Activated naive CD4-positive, alpha-beta T cell treated with anti-CD3 and anti-CD28 coated beads, Interleukin-2, amount 50 U/mL, for 16 hours (primary cell): ENCODE measurements at regions not wholly inside any gene's neighbourhood (a gene's known extent, or its start where the extent isn't known, plus 50 kb on each side); places are given as distances from the start of the nearest gene placed in this dataset.

Source experiments
- DNase-seq: peaks from one replicate; pipeline ENCODE4 v3.0.0-alpha.2; 2020

- no peak for DNase-seq
Measured at GRCh38 chr5:168168978-168169698, 122.3 kb upstream of the WWC1 start.

GRCh38 chr5:168169791-168170190, 121.7 kb upstream of the WWC1 start:
- no peak for DNase-seq

- DNase-seq: no peak
Measured at GRCh38 chr5:168171901-168172759, 119.3 kb upstream of the WWC1 start.

DNA sequence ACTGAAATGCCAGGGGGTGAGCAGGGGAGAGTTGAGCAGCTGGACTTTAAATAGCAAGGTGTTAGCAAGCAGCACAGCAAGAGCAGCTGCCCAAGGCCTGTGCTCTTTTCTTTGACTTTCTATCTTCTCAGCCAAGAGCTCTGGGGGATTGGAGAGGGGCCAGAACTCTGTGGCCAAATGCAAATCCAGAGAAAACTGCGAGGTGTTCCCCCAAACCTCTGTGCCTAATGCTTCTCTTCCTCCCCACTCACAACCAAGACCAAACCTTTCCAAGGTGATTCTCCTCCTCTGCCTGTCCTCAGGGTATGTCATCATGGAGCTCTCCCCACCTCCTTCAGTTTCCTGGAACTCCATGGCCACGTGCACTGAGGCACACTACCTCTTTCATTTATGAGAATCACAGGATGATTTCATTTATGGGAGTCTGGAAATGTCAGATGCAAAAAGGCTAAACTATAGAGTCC, 118.7 kb upstream of the WWC1 start:
- DNase-seq: no peak

DNA sequence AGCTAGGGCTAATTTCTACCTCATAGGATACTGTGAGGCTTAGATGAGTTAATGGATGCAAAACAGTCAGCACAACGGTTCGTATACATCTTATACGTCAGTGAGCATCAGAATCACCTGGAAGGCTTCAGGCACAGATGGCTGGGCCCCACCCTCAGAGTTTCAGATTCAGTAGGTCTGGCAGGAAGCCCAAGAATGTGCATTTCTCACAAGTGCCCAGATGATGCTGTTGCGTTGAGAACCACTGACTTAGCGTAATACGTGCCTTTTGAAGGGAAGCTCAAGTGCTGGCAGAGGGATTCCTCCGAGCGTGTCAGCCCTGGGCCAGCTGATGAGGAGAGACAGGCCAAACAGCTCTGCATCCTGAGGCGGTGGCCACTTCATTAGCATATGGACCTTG, 117.1 kb upstream of the WWC1 start:
- DNase-seq: no peak

DNA sequence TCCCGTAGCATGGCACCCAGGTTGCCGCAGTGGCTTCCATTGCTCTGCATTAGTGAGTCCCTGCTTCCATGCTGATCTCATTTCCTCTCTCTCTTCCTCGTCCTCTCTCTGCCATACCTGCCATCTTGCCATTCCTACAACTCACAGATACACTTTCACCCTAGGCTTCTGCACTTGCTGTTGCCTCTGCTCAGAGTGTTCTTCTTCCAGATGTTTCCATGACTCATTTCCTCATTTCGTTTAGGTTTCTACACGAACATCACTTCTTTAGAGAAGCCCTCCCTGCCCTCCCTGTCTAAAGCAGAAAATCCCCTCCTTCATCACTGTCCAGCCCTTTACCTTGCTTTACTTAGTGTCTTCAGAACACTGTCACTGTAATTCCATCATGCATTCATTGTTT, 115.2 kb upstream of the WWC1 start:
- DNase-seq: no peak

- DNase-seq: no peak
Measured at GRCh38 chr5:168176941-168177340, 114.5 kb upstream of the WWC1 start.

DNA sequence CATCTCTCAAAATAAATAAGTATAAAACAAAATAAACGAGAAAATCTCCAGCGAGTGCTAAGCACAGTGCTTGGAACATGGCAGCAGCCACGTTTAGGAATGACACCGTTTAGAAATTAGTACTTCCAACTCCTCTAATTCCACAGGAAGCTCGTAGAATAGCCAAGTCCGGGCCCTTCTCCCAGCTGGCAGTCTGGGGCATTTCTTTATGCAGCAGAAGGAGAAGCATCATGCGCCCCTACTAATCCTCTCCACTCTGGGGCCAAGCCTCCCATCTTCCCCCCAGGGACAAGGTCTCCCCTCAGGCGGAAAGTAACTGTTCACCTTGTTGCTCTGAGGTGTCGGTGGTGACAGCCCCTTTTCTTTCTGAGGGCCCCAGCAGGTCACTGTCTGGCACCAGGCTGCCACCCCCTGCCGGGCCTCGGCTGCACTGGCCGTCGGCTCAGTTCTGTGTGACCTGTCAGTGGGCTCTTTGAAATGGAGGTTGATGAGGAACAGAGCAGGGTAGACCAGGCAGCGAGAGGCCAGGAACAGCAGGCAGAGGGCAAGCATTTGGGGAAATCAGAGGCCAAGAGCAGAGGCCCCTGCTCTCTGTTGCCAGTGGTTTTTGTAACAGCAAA, 113.5 kb upstream of the WWC1 start:
- no peak for DNase-seq

DNA sequence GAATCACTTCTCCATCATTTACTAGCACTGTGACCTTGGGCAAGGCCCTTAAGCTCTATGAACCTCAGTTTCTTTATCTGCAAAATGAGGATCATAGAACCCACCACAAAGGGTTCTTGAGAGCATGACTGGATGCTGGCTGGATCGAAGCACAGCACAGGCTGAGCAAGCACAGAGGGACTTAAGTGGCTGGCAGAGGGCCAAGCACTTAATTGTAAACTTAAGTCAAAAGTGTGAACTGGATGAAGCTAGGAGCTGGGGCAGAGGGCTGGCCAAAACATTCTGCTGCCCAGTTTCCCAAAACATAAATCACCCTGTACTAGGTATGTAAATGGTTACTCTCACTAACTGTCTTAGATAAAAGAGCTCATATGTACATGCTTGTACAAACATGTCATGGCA, 112.3 kb upstream of the WWC1 start:
- DNase-seq: no peak

DNA sequence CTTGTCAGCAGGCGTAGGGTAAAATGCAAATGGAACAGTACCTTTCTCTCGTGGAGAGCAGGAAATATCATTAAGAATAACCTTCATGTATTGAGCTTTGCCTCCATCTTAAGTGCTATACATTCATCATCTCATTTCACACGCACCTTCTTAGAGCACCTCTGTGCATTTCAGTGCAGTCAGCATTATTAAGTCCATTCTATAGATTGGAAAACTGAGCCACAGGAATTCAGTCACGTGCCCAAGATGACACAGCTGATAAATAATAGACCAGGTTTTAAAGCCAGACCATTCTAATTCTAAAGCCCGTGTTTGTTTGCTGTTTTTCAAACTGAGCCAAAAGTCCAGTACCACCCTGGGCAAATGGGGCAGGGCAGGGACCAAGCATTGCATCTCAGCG, 109.2 kb upstream of the WWC1 start:
- DNase-seq: no peak

GRCh38 chr5:168184103-168184502, 107.3 kb upstream of the WWC1 start:
- no peak for DNase-seq

DNA sequence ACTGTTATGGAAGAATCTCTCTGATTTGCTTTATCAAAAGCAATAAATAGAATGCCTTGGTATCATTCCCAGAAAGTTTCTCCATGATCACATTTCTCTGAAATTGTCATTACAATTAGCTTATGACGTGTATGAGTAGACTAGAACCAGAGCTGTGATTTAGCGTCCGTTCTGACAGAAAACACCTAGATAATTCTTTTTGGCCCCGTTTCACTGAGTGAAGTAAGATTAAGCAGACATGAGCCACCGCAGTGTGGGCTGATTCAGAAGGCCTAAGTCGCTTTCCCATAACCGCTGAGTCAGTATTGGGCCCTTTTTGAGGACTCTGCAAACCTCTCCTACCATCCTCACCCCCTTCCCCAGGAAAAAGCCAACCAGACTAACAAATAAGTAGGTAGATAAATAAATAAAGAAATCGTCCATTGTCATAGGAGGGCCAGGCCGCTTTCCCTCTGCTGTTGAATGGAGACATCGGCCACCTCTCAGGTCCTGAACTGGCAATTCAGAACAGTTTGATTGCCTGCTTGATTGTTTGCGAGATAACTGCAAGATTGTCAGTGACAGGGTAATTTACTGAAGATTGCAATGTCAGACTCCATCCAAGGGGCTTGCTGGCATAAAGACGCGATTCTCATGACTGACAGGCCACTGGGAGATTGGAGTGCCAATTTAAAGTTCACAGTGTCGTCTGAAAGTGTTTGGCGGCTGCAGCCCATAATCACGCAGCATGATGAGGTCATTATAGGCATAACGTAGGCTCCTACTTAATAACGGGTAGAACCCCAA, 105.0 kb upstream of the WWC1 start:
- no peak for DNase-seq

DNA sequence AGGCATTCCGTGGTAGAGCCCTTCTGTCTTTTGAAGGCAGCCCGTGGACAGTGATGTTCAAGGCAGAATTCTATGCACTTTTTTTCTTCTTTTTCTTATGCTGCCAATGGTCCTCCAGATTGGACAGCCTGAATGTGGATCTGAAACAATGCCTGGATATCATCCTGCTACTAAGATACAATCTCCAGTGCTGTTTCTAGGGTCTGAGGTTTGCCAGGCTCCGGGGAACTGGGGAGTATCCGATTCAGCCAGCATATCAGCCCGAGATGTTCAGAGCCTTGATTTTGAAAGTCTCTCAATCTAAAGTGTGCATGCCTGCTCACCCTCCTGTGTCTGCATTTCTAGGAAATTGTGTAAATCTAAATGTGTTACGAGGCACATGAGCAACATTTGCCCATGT, 103.8 kb upstream of the WWC1 start:
- no peak for DNase-seq

DNA sequence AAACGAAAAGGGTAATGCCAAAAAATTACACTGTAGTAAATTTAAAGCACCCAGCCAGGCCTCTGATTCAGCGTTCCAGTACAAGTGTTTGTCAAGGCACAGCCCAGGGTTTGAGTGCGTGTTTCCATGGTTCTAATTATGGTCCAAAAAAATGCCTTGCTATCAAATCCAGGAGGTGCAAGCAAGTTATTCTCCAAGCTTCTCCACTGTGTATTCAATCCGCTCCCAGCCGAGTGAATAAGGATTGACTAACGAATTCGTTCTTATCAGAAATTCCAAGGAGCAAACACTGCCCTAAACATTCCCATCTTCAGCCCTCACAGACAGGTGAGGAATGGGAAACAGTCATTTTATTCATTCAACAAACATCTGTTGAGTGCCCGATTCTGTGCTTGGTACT, 103.3 kb upstream of the WWC1 start:
- DNase-seq: no peak

DNA sequence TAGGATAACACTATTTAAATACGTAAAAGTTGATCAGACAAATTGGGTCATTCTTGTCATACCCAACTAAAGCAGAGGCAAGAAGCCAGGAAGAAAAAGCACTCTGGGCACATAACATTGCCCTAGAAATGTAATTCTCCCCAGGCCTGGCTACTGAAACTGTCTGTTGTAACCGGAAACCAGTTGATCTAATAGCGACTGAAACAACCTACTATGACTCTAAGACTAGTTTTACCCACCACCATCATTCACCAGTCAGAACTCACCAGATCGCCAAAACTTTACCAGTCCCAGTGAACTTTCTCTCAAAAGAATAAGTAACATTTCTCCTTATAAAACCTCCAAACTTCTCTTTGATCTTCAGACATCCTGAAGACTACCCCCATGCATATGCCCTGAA, 99.3 kb upstream of the WWC1 start:
- DNase-seq: no peak

DNA sequence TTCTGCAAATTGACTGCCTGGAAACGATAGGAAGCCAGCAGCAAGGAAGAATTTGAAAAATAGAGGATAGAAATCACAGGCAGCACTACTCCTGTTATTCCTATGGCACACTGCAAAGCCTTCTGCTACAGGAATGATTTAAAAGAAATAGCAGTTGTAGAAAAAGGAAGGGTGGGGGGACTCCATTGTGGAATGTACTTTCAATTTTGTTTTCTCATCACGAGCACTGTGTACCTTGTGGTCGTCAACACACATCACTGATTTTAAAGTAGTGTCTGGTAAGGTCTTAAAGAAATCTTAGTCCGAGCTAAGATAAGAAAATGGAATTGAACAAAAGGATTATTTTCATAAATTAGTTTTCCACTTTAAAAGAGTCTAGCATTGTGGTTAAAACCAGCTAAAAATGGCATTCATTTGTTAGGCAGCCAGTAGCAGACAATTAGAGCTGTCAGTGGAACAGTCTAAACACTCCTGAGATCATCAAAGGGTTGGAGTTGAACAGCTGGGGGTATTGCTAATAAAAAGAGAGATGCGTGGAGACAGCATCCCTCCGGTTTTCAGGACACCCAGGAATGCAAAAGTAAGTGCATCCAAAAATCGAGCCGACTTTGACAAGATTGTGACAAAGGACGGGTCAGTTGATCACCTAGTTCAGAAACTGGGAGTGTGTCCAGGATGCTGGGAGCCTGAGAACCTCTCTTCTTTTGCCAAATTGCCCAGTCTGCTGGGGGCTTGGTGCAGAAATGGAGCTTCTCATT, 97.8 kb upstream of the WWC1 start:
- no peak for DNase-seq

DNA sequence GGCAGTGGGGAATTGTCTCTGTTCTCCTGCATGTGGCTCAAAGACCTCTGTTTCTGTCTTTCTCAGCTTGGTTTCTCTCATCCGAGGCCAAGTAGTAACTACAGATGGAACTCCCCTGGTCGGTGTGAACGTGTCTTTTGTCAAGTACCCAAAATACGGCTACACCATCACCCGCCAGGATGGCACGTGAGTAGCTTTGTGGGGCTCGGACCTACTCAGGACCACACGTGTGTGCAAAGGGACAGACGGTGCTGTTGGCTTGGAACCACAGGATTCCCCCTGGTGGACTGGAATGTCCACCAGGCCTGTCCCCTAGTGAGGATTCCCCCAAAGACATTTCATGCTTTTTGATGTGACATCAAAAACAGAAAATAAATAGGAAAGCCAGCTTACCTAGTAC, 96.3 kb upstream of the WWC1 start:
- DNase-seq: no peak

- DNase-seq: no peak
Measured at GRCh38 chr5:168198359-168198758, 93.1 kb upstream of the WWC1 start.

GRCh38 chr5:168202996-168203395, 88.4 kb upstream of the WWC1 start:
- DNase-seq: no peak

DNA sequence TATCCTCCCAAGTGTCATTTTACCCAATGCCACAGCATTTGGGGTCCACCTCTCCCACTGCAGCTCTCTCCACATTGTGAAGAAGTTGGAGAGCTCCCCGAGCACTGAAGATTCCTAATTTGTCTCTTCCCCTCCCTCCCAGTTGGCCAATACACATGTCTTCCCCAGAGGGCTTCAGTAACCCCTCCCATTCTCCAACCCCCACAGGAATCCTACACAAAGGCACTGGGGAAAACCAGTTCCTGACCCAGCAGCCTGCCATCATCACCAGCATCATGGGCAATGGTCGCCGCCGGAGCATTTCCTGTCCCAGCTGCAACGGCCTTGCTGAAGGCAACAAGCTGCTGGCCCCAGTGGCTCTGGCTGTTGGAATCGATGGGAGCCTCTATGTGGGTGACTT, 87.3 kb upstream of the WWC1 start:
- DNase-seq: no peak

GRCh38 chr5:168207450-168208029, 83.9 kb upstream of the WWC1 start:
- no peak for DNase-seq
